ENCODE measurements at regions not wholly inside any gene's neighbourhood (a gene's known extent, or its start where the extent isn't known, plus 50 kb on each side); places are given as distances from the start of the nearest gene placed in this dataset.

DNA sequence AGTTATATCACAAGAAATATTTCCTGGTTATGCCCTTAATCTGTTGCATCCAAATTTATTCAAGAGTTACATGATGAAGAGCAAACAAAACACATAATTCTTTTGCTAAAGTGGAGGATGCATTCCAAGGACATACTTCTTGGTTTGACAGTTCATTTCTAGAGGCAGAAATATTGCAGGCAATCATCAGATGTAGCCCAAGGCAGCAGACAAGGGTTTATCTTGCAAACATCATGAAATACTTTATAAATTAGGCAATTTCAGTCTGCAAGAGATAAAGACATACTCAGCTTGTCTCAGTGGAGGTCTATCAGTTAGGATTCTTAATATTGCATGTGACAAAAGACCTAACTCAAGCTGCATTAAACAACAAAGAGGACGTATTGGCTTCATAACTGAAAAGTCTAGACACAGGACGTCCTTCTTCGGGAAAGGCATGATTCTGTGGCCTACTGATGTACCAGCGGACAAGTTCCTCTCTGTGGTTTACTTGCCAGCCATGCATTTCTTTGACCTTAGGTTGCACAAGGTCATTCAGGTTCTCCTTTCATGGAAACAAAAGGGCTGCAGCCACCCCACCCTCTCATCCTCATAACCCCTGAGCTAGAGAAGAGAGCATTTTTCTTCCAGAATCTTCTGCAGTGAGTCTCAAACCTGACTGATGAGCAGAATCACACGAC is 204.1 kb downstream of the KATNAL1 start:
- TF ChIP-seq, protein P1, sequence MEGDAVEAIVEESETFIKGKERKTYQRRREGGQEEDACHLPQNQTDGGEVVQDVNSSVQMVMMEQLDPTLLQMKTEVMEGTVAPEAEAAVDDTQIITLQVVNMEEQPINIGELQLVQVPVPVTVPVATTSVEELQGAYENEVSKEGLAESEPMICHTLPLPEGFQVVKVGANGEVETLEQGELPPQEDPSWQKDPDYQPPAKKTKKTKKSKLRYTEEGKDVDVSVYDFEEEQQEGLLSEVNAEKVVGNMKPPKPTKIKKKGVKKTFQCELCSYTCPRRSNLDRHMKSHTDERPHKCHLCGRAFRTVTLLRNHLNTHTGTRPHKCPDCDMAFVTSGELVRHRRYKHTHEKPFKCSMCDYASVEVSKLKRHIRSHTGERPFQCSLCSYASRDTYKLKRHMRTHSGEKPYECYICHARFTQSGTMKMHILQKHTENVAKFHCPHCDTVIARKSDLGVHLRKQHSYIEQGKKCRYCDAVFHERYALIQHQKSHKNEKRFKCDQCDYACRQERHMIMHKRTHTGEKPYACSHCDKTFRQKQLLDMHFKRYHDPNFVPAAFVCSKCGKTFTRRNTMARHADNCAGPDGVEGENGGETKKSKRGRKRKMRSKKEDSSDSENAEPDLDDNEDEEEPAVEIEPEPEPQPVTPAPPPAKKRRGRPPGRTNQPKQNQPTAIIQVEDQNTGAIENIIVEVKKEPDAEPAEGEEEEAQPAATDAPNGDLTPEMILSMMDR (IDR thresholded peaks at IDR 0.05): no peak
- no peak for TF ChIP-seq POLR2A (IDR thresholded peaks at IDR 0.05)

All from upper lobe of left lung (tissue), 4 donors.